HL-60 (cell line): ENCODE measurements at regions not wholly inside any gene's neighbourhood (a gene's known extent, or its start where the extent isn't known, plus 50 kb on each side); places are given as distances from the start of the nearest gene placed in this dataset.

Experiments used
- DNase-seq, 2 experiments: peaks; one replicate each; pipeline ENCODE4 v3.0.0-alpha.2; 2010 to 2020; ENCODE audit warnings: low read depth in 1 of 2, low spot score in 1 of 2
- H3K27ac ChIP-seq: fragments of 250-450 bp; sonication (Bioruptor Pico); replicated peaks from 2 replicates; pipeline ENCODE4 v1.5.1; 2020; ENCODE audit warnings: mild to moderate bottlenecking, moderate library complexity
- H3K27me3 ChIP-seq: fragments of 250-450 bp; sonication (Bioruptor Pico); 2 replicates; pipeline ENCODE4 v1.5.1; 2021; ENCODE audit warnings: mild to moderate bottlenecking, moderate library complexity; ENCODE audit not compliant: insufficient read depth, poor library complexity, severe bottlenecking
- H3K4me3 ChIP-seq: replicated peaks from 2 replicates; pipeline ENCODE4 v1.5.1; 2011; ENCODE audit warnings: mild to moderate bottlenecking, control low read depth, low read length; ENCODE audit not compliant: insufficient read depth
- GABPA ChIP-seq: IDR thresholded peaks from 2 replicates; pipeline ENCODE4 v1.6.1; 2012; ENCODE audit warnings: low read depth
- POLR2AphosphoS5 ChIP-seq: IDR thresholded peaks from 2 replicates; pipeline ENCODE4 v1.6.1; 2012; ENCODE audit warnings: low read depth
- SPI1 ChIP-seq: IDR thresholded peaks from 2 replicates; pipeline ENCODE4 v1.6.1; 2012; ENCODE audit warnings: low read depth, mild to moderate bottlenecking, borderline replicate concordance
- TF ChIP-seq, protein P1 (sequence below): IDR thresholded peaks from 2 replicates; pipeline ENCODE4 v1.6.1; 2012; ENCODE audit warnings: low read depth; ENCODE audit not compliant: insufficient replicate concordance
- TF ChIP-seq, protein P2 (sequence below): IDR thresholded peaks from one replicate; pipeline ENCODE4 v1.5.1; 2011; ENCODE audit warnings: low read length, control low read depth, inconsistent platforms; ENCODE audit not compliant: insufficient read depth

DNA sequence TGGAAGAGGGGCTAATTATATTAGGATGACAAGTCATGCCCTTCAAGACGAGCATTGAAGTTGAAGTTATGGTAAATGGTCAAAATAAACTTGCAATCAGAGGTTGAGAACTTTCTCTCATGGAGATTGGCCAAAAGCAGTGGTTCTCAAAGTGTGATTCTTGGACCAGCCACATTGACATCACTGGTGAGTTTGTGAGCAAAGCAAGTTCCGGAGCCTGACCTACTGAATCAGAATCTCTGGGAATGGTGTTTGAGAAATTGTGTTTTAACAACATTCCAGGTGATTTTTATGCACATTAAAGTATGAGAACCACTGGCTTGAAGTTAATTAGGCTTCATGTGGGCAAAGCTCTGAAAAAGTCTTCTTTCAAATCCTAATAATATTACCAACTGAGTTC lies 403.5 kb downstream of the ZSWIM6 start:
- H3K27ac ChIP-seq = no peak overlapping the region
- H3K27me3 ChIP-seq = no peaks in the 10 kb centered on the region
- H3K4me3 ChIP-seq = no peak overlapping the region
- no peak for DNase-seq
- TF ChIP-seq, protein P1, sequence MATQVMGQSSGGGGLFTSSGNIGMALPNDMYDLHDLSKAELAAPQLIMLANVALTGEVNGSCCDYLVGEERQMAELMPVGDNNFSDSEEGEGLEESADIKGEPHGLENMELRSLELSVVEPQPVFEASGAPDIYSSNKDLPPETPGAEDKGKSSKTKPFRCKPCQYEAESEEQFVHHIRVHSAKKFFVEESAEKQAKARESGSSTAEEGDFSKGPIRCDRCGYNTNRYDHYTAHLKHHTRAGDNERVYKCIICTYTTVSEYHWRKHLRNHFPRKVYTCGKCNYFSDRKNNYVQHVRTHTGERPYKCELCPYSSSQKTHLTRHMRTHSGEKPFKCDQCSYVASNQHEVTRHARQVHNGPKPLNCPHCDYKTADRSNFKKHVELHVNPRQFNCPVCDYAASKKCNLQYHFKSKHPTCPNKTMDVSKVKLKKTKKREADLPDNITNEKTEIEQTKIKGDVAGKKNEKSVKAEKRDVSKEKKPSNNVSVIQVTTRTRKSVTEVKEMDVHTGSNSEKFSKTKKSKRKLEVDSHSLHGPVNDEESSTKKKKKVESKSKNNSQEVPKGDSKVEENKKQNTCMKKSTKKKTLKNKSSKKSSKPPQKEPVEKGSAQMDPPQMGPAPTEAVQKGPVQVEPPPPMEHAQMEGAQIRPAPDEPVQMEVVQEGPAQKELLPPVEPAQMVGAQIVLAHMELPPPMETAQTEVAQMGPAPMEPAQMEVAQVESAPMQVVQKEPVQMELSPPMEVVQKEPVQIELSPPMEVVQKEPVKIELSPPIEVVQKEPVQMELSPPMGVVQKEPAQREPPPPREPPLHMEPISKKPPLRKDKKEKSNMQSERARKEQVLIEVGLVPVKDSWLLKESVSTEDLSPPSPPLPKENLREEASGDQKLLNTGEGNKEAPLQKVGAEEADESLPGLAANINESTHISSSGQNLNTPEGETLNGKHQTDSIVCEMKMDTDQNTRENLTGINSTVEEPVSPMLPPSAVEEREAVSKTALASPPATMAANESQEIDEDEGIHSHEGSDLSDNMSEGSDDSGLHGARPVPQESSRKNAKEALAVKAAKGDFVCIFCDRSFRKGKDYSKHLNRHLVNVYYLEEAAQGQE = no peak
- TF ChIP-seq SPI1 (no peak), POLR2AphosphoS5 (no peak), GABPA (no peak)
- TF ChIP-seq, protein P2, sequence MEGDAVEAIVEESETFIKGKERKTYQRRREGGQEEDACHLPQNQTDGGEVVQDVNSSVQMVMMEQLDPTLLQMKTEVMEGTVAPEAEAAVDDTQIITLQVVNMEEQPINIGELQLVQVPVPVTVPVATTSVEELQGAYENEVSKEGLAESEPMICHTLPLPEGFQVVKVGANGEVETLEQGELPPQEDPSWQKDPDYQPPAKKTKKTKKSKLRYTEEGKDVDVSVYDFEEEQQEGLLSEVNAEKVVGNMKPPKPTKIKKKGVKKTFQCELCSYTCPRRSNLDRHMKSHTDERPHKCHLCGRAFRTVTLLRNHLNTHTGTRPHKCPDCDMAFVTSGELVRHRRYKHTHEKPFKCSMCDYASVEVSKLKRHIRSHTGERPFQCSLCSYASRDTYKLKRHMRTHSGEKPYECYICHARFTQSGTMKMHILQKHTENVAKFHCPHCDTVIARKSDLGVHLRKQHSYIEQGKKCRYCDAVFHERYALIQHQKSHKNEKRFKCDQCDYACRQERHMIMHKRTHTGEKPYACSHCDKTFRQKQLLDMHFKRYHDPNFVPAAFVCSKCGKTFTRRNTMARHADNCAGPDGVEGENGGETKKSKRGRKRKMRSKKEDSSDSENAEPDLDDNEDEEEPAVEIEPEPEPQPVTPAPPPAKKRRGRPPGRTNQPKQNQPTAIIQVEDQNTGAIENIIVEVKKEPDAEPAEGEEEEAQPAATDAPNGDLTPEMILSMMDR = no peak

- TF ChIP-seq, protein P2 = no peak
- TF ChIP-seq, protein P1 = no peak
- TF ChIP-seq GABPA (no peak), POLR2AphosphoS5 (no peak), SPI1 (no peak)
- no peak for DNase-seq
- no peaks in the 10 kb centered on the region for H3K27me3 ChIP-seq
- H3K4me3 ChIP-seq = no peak overlapping the region
- H3K27ac ChIP-seq = no peak overlapping the region
These were observed 403.9 kb downstream of the ZSWIM6 start for GRCh38 chr5:61735995-61736394.

DNA sequence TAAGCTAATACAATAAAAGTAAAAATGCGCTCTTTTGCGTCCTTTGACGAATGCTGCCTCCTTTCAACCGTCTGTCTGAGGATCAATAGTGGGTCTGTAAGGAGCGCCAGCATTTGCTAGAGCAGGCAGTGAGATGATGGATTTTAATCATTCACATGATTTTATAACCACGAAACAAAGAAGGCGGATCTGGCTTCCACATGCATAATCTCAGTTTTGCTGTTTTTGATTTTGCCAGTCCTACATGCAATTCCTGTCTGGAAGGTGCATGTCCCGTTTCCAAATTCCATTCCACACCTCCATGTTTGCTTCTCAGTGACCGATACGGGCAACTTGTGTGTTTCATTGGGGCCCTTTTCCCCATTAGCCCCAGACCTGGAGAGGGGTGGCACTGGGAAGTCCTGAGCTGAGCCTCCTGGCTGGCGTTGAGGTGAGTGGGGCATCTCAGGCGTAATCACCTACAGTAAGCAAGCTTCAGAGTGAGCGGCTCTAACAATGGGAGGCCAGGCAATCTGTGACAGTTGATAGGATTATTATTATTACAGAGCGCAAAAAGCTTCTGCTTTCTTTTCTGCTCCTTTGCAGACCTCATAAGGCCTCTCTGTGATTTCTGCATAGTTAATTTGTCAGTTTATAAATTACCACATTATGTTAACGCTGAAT lies 405.4 kb downstream of the ZSWIM6 start:
- no peak overlapping the region for H3K4me3 ChIP-seq
- H3K27ac ChIP-seq = no peak overlapping the region
- no peak for TF ChIP-seq SPI1
- TF ChIP-seq POLR2AphosphoS5 = no peak
- TF ChIP-seq, protein P1 = no peak
- TF ChIP-seq, protein P2 = no peak
- no peaks in the 10 kb centered on the region for H3K27me3 ChIP-seq
- DNase-seq = no peak
